ENCODE measurements at regions not wholly inside any gene's neighbourhood (a gene's known extent, or its start where the extent isn't known, plus 50 kb on each side); places are given as distances from the start of the nearest gene placed in this dataset.

DNA sequence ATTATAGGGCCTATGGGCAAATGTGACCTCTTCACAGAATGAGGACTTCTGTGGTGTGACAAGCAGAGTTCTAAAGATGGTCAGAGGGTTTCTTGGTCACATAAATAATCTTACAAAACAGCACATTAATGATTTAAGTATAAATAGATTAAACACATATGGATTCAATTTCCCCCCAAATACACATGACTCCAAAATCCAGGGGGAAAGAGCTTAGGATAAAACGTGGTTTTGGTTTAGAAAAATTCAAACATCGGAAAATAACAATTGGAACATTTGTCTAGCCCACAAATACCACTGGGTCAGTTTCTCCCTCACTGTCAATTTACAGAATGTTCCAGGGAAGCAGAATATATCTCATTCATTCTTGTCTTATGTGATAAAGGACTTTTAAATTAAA lies 283.1 kb downstream of the COG6 start:
- no peak for DNase-seq (ENCODE audit: low read depth in 2 of 2)

DNA sequence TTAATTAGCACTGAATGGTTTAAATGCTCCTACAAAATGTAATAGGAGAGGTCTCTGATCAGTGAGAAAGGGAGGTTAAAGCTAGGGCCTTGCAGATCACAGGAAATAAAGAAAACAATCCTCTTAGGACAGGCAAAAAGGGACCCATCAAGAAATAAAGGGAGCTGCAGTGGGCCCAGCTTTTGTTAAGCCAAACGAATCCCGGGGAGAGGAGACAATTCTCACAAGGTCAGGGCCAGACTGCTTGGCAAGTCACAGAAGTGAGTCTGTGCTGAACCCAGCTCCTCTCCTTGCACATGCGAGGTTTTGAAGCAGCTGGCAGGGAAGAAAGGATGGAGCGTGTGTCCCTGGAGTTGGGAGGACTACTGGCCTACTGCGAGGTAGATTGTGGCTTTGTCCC lies 285.8 kb downstream of the COG6 start:
- no peak for DNase-seq (ENCODE audit: low read depth in 2 of 2)

GRCh38 chr13:39941911-39942551 lies 286.6 kb downstream of the COG6 start:
- no peak for DNase-seq (ENCODE audit: low read depth in 2 of 2)

GRCh38 chr13:39942552-39943273 lies 287.3 kb downstream of the COG6 start:
- DNase-seq (ENCODE audit: low read depth in 2 of 2): peak; percentile 44 to 58

- DNase-seq (ENCODE audit: low read depth in 2 of 2): no peak
Measured at GRCh38 chr13:39943711-39944110, 288.2 kb downstream of the COG6 start.

GRCh38 chr13:39945226-39945625 lies 289.8 kb downstream of the COG6 start:
- DNase-seq (ENCODE audit: low read depth in 2 of 2): no peak

DNA sequence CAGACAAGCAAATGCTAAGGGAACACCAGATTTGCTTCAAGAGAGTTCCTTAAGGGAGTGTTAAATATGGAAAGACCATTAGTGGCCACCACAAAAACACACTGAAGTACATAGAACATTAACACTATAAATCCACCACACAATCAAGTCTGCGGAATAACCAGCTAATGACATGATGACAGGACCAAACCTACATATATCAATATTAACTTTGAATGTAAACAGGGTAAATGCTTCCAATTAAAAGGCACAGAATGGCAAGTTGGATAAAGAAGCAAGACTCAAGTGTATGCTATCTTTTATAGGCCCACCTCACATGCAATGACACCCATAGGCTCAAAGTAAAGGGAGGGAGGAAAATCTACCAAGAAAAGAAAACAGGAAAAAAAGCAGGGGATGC lies 291.3 kb downstream of the COG6 start:
- DNase-seq (ENCODE audit: low read depth in 2 of 2): no peak

DNA sequence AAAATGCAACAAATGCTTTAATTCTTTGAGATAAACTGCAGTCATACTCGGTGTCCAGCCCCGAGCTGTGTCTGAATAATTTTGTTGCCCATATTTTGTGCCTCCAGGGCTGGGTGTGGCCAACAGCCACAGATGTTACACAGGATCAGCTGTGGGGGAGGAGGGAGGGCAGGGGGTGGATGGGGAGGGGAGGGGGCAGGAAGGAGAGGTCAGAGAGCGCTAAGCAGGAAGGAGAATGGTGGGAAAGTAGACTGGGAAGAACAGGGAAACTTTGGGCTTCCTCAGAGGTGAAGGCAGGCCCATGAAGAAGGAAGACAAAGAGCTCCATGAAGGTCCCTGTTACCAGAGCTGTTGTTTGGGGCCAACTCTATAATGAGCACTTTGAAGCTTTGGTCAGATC lies 295.8 kb downstream of the COG6 start:
- no peak for DNase-seq (ENCODE audit: low read depth in 2 of 2)

DNA sequence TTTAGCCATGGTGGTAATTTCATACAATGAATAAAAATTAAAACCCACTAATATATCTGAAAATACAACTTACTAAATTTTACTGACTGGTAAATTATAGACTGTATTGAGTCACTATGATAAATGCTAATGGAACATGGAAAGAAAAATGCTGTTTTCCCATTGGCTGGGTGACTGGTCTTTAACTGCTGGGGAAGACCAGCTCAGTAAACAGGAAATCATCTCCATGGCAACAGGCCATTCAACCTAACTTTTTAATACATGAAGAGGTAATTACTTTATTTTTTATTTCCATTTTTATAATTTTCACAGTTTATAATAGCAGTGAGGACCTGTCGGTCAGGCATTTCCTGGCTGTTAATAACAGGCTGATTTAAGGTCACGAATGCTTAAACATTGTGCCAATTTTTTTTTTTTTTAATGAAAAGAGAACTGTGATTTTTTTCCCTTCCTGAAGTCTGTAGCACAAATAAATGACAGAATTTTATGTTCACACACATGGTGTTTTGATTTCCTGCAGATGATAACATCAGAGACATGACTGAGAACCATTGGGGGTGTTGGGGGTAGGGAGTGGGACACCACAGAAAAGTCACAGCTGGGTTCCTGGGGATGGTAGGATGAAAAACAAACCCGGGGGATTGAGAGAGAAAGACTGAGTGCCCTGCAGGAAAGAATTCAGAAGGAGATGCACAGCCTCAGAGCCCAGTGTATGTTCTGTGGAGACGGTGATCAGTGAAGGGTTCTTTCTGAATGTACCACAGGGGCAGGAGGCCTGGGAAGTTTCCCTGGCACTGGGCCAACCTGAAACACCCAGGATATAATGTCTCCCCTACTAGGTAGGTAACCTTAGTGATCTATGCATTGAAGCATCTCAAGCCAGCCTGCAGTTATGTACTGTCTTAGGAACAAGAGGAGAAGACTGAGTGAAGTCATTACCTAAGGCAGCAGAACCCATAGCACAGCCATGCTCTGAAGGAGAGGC lies 297.1 kb downstream of the COG6 start:
- DNase-seq (ENCODE audit: low read depth in 2 of 2): no peak

DNA sequence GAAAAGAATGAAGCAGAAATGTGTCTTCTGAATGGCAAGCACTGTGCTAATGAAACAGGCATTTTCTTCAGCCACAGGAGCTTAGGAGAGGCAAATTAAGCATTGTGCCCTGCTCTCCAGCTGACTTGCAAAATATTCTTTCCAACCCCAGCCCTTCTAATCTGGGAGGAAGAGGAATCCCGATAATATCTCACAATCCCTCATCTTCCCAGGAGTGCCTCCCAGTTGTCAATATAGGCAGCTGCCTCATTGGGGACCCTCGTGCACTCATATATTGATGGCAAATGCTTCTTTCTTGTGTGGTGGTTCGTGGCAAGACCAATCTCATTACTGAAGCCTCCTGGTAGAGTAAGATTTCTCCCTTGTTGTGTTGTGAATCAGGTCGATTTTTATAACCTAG lies 299.0 kb downstream of the COG6 start:
- no peak for DNase-seq (ENCODE audit: low read depth in 2 of 2)

- no peak for DNase-seq (ENCODE audit: low read depth in 2 of 2)
Measured at GRCh38 chr13:39955560-39955959, 300.1 kb downstream of the COG6 start.

- no peak for DNase-seq (ENCODE audit: low read depth in 2 of 2)
Measured at GRCh38 chr13:39956036-39956435, 300.6 kb downstream of the COG6 start.

DNA sequence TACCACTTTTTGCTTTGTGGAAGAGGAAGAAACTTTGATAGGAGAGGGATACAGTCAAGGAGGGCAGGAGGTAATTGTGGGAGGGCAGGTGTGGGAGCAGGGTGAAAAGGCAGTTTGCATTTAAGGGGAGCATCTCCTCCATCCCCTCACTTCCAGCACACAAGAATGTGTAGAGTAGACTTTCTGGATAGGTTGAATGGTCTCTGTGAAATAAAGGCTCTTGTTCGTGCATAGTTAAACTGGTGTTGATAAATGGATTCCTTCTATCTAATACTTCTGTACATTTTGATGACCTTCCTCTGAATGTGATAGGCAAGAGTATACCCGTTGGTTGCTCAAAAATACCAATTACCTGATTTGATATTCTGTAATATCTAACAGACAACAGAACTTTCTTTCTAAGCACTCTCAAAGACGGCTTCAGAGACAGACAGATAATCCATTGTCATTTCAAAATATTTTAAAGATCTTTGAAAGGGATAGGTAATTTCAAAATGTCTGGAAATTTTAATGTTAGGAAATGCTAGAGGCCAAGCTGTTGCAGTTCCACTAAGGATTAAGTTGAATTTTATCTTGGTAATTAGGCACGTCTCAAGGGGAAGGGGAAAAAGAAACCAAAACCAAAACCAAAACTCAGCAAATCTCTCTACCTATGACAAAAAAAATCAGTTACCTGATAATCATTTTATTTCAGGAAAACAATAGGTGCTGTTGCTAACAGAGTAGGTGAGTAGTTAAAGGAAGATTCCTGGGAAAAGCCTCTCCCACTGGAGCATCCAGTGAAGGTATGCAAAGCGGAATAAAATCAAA lies 302.6 kb downstream of the COG6 start:
- no peak for DNase-seq (ENCODE audit: low read depth in 2 of 2)

DNA sequence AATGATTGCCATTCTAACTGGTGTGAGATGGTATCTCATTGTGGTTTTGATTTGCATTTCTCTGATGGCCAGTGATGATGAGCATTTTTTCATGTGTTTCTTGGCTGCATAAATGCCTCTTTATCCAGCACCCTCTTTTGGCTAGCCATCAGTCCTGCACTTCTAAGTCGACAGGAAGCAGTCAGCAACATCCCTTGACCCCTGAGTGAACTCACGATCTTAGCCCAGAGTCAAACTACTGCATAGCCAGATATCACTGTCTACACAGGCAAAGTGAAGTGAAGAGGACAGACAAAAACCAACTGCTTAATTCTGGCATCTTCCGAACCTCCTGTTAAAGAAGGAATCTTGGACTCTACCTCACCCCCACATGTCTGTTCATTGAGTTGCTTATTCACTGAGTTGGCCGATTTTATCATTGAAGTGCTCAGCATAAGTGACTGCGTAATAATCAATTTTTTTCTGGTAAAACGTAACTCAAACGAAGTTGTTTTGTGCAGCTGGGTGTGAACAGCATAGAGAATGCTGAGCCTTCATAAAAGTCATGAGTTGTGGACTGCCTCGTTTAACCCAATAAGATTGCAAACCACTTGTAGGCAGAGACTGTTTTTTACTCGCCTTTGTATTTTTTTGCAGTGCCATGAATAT lies 304.2 kb downstream of the COG6 start:
- no peak for DNase-seq (ENCODE audit: low read depth in 2 of 2)

DNA sequence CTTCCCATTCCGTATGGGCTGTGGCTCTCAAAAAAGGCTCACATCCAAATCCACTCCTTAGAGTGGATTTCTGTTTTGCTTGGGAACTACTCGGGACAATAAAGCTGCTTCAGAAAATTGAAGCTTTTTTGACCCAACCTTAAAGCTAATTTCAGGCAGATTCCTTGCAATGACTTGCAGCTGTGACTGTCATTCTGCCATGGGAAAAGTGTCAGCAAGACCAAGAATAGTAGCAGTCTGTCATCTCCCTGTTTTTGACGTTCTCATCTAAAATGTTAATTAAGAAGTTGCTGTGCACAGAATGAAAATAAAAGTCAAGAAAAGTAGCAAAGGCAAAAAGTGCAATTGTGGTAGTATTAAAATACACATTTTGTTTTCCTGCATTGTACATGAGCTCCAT lies 304.7 kb downstream of the COG6 start:
- no peak for DNase-seq (ENCODE audit: low read depth in 2 of 2)

GRCh38 chr13:39961036-39961435 lies 305.6 kb downstream of the COG6 start:
- no peak for DNase-seq (ENCODE audit: low read depth in 2 of 2)

GRCh38 chr13:39963612-39964011 lies 308.1 kb downstream of the COG6 start:
- DNase-seq (ENCODE audit: low read depth in 2 of 2): no peak

DNA sequence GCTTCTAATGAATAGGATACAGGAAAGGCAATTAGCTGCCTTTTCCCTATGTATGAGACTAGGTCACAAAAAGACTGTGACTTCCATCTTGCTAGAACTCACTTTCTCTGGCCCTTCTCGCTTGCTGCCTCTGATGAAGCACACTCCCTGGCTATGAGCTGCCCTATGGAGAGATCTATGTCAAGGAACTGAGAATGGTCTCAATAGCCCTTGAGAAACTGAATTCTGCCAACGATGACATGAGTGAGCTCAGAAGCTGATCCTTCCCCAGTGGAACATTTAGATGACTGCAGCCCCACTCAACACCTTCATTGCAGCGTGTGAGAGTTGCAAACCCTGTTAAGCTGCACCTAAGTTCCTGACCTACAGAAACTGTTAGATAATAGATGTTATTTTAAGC lies 309.8 kb downstream of the COG6 start:
- DNase-seq (ENCODE audit: low read depth in 2 of 2): no peak

DNA sequence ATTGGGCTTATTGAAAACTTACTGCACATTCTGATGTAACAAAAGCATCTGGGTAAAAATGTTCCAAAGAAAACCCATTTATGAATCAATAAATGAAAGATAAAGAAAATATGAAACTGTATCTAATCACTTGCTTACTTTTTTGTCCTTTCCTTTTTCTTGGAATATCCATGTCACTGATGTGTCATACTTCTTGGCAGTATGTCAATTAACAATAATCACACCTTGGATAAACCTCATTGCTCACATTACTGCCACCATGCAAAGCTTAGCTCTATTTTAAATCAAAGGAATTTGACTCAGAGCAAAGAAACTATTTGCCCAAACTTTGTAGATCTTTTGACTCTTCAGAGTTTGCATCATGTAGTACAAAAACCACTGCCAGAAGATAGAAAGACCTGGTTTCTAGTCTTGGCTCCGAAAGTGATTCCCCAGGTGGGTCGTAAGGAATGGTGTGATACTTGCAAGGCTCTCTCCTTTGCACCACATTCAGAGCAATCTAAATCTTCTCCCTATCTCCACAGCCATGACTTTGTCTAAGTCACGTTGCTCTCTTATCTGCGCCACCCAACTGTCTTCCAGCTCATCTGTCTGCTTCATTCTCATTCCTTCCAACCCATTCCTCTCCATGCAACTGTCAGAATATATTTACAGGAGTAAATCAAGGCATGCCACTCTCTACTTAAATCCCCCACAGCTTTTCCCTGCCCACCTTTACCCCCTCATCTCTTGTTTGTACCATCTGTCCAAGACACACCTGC lies 311.9 kb downstream of the COG6 start:
- DNase-seq (ENCODE audit: low read depth in 2 of 2): no peak

Data from stimulated activated CD8-positive, alpha-beta memory T cell treated with anti-CD3 and anti-CD28 coated beads, Interleukin-7, amount 100 ng/mL, for 4 hours (primary cell).